SK-N-SH (cell line): ENCODE measurements at regions not wholly inside any gene's neighbourhood (a gene's known extent, or its start where the extent isn't known, plus 50 kb on each side); places are given as distances from the start of the nearest gene placed in this dataset.

Experiments
- CTCF ChIP-seq: fragments of 200-600 bp; sonication (generic); IDR thresholded peaks from 2 replicates; pipeline ENCODE4 v1.6.1; 2017; ENCODE audit warnings: antibody characterized with exemption, mild to moderate bottlenecking, moderate library complexity
- EP300 ChIP-seq, 2 experiments: IDR thresholded peaks; 2 replicates each; pipeline versions ENCODE4 v1.4.0 to v1.6.1; 2012; ENCODE audit warnings: borderline replicate concordance in 1 of 2, low read depth in 1 of 2, low read length in 1 of 2
- FOXM1 ChIP-seq: IDR thresholded peaks from 2 replicates; pipeline ENCODE4 v1.4.0; 2012; ENCODE audit warnings: low read depth, mild to moderate bottlenecking
- MXI1 ChIP-seq: IDR thresholded peaks from 2 replicates; pipeline ENCODE4 v1.6.1; 2012; ENCODE audit warnings: mild to moderate bottlenecking, low read depth, low read length, improper control_type of control experiment
- PBX3 ChIP-seq: IDR thresholded peaks from 2 replicates; pipeline ENCODE4; 2012
- RAD21 ChIP-seq: IDR thresholded peaks from 2 replicates; pipeline ENCODE4 v1.6.1; 2012; ENCODE audit warnings: mild to moderate bottlenecking, low read length
- RFX5 ChIP-seq: IDR thresholded peaks from 2 replicates; pipeline ENCODE4 v1.6.1; 2012; ENCODE audit warnings: mild to moderate bottlenecking, improper control_type of control experiment, low read length
- TF ChIP-seq, protein P1 (sequence below): fragments of 150-350 bp; IDR thresholded peaks from 2 replicates; pipeline ENCODE4 v1.6.1; 2017; ENCODE audit warnings: antibody characterized with exemption, low read length, low read depth, borderline replicate concordance

DNA sequence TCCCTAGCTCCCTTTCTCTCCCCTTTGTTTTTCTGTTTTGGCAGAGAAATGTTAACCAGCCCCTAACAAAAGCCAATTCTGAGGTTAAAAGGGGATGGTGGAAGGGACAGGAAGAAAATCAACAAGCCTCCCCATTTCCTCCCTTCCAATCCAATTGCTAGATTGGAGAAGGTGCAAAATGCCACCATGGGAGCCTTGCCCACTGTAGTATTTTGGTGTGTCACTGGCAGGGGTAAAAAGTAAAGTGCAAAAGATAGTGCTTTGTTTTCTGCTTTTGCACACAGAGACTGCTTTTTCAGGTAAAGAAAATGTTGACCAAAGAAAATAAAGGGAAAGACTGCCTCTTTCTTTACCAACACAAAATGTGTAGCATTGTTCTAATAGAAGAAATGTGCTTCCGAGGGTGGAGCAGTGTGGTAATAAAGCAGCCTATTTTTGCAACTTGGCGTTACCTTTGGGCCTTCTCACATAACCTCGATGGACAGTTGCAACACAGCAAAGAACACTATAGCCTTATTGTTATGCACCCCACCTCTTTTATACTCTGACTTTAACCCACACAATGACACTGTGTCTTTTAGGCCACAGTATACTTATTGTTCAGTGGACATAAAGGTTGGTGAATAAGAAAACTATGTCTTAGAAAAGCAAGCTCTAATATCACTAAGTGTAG, 861.8 kb downstream of the BCL11A start:
- no peak for TF ChIP-seq RAD21
- TF ChIP-seq PBX3: no peak
- TF ChIP-seq CTCF: no peak
- TF ChIP-seq, protein P1, sequence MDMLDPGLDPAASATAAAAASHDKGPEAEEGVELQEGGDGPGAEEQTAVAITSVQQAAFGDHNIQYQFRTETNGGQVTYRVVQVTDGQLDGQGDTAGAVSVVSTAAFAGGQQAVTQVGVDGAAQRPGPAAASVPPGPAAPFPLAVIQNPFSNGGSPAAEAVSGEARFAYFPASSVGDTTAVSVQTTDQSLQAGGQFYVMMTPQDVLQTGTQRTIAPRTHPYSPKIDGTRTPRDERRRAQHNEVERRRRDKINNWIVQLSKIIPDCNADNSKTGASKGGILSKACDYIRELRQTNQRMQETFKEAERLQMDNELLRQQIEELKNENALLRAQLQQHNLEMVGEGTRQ: no peak
- TF ChIP-seq FOXM1: no peak
- no peak for TF ChIP-seq MXI1
- no peak for TF ChIP-seq EP300 (IDR thresholded peaks at IDR 0.05; ENCODE audit: borderline replicate concordance in 1 of 2, low read depth in 1 of 2, low read length in 1 of 2)
- no peak for TF ChIP-seq RFX5
